ENCODE measurements at regions not wholly inside any gene's neighbourhood (a gene's known extent, or its start where the extent isn't known, plus 50 kb on each side); places are given as distances from the start of the nearest gene placed in this dataset.

- no peak for TF ChIP-seq EZH2phosphoT487 (IDR thresholded peaks at IDR 0.05; ENCODE audit: low read depth)
- TF ChIP-seq CTCF (IDR thresholded peaks at IDR 0.05; ENCODE audit: low read depth, low read length): no peak
Measured at GRCh38 chr2:33650171-33650570, 51.1 kb upstream of the FAM98A start.

Data from OCI-LY3 (cell line).